Umbilical cord (tissue), 1 donor: ENCODE measurements at regions not wholly inside any gene's neighbourhood (a gene's known extent, or its start where the extent isn't known, plus 50 kb on each side); places are given as distances from the start of the nearest gene placed in this dataset.
A peak's percentile ranks its signal among the peaks of the same experiment; 100 is the strongest.
"Not testable (repeated sequence)": the region's sequence is repeated elsewhere in the genome, so short reads cannot be mapped to it uniquely, and the experiment has no call there.

Experiments
- DNase-seq: peaks from one replicate; pipeline ENCODE4 v3.0.0-alpha.2; 2015; ENCODE audit warnings: low spot score

DNA sequence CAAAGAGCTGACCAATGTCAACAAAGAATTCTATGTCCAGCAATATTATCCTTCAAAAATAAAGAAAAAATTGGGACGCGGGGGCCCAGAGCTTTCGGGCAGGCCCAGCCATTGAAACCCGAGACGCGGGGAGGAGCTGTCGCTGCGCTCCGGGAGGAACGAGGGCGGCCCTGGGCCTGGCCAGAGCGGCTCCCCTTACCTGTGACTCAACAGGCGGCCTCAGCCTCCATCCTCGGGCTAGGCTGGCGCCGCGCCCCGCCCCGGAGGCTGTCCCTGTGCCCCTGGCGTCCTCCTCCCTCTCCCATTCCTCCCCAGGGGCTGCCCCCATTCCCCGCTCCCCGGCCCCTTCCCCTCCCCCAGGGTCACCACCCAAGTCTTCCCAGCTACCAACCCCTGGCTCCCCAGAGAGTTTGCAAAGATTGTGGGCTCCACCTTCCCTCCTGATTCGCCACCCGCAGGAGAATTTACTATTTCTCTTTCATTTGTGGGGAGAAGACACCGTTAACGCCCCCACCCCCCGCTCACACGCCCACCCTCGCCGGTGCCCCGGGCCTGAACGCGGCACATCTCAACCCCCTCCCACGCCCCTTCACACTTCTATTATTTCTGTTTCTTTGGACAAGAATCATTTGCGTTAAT lies 127.9 kb downstream of the ARRDC4 start:
- DNase-seq = not testable (repeated sequence)

DNA sequence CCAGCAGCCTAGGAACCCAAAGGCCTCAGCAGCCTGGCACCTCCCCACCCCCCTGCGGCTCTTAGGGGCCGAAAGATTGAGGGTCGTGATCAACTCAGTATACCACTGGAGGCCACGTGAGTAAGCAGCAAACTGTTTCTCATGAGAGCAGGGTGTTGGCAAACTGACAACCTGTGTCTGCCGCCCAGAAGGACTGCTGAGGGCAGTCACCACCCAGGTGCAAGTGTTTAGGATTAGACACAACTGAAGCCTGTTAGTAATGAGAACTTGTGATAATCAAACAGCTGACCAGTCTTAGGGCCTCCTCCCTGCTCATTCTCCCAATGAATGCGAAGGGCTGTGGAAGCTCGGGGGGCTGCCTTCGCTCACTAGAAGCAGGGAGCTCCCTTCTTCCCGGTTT lies 128.8 kb downstream of the ARRDC4 start:
- not testable (repeated sequence) for DNase-seq

DNA sequence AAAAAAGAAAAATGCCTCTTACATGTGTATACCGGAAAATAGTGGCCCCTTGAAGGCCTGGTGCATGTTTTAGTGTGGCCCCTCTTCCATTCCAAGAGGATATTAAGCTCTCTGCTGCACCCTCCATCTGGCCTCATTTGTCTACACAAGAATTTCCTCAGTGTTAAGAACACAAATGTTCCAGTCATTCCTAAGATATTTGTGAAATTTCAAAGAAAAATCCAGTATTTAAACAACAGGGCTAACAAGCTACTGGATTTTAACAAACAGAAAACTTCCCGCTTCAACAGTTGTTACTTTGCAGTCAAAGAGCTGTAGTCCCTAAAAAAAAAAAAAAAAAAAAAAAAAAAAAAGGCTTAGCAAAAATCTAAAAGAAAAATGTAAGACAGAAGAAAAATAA lies 137.5 kb downstream of the ARRDC4 start:
- not testable (repeated sequence) for DNase-seq

DNA sequence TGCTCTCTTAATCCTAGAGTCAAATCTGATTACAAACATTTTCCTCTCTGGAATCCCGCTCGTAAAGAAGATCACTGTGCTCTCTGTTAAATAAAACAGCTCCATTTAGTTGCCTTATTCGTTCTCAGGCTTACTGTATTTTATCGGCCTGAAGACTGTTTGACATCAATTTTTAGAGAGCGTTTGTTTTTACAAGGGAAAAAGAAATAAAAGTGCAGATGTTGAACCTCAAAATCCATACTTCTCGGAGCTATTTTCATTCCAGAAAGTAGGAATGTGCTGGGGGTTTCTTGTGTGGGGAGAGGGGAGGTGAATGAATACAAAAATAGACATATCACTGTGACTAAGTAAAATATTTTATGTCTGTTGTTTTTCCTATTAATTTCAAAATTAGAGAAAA lies 140.1 kb downstream of the ARRDC4 start:
- DNase-seq = peak; percentile 27

DNA sequence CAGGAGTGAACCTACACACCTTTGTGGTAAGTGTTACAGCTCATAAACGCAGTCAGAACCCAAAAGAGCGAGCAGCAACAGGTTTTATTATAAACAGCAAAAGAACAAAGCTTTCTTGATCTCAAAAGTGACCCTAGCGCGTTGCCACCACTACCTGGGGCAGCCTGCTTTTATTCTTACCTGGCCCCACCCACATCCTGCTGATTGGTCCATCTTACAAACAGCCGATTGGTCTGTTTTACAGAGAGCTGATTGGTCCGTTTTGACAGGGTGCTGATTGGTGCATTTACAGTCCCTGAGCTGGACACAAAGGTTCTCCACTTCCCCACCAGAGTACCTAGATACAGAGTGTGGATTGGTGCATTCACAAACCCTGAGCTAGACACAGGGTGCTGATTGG lies 143.1 kb downstream of the ARRDC4 start:
- no peak for DNase-seq

DNA sequence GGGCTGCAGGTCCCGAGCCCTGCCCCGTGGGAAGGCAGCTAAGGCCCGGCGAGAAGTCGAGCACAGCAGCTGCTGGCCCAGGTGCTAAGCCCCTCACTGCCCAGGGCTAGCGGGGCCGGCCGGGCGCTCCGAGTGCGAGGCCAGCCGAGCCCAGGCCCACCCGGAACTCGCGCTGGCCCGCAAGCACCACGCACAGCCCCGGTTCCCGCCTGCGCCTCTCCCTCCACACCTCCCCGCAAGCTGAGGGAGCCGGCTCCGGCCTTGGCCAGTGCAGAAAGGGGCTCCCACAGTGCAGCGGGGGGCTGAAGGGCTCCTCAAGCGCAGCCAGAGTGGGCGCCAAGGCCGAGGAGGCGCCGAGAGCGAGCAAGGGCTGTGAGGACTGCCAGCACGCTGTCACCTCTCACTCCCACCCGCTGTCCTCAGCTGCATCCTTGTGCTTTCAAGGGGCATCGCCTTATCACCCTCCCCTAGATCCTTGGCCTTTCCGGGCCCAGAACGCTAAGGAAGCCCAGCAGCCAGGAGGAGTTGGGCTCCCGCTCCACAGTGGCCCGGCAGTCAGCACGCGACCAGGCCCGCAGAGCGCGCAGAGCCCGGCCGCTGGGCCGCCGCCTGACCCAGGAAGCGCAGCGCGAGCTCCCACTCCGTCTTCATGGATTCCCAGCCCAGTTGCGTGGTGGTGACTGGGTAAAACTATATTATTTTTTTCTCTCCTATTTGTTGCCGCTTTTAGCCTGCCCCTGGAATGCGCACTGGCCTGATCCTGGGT lies 144.1 kb downstream of the ARRDC4 start:
- DNase-seq = not testable (repeated sequence)

DNA sequence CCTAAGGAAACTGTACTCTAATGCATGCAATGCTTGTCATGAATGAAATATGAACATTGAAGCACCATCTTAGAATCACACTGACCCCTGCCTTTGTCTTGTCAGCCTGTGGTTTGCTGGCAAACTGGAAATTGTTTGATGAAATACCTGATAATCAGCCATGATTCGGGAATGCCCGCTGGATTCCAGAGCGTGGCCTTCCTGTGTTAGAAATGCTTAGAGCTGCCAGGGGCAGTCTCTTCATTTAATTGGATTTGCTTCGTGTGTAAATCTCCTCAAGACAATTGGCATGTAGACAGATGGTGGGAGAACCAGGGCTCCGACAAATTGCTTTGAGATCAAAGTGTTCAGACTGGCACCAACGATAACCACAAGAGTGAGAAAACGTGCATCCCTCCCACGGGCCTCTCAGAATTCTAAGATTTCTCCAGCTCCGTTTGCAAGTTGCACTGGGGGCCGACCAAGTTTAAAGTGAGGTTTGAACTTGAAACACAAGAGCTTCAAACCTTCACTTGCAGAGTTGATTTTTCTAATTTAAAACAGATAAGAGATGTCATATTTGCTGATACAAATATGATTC lies 146.2 kb downstream of the ARRDC4 start:
- not testable (repeated sequence) for DNase-seq

DNA sequence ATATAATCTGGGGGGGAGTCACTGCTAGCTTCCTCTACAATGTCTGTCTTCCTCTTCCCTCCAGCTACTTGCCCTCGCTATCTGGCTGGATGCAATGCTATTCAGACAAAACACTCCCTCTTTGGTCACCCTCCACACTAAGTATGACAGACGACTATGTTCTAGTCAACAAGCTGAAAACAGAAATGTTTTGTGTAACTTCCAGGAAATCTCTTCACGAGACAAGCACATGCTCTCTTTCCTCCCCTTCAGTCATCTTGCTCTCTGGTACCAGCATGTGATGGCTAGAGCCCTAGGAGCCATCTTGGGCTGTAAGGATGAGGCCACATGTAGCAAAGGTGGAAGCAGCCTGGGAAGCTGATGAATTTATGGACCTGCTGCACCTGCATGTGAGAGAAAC lies 151.3 kb downstream of the ARRDC4 start:
- DNase-seq = no peak

DNA sequence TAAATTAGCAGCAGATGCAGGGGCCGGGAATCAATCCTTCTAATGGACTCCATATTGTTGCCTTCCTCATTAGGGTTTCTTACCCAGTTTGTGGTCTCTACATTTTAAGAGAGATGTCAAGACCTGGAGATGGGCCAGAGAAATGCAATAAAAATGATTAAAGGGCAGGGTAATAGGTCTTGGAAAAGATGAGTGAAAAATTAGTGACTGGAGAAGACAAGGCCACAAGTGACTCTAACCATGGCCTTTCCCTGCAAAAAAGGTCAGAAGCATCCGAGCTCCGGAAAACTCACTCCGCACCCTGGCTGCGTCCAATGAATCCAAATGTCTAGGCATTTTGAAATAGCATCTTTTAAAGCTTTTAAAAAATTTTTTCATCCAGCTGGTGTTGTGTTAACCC lies 152.8 kb downstream of the ARRDC4 start:
- no peak for DNase-seq

DNA sequence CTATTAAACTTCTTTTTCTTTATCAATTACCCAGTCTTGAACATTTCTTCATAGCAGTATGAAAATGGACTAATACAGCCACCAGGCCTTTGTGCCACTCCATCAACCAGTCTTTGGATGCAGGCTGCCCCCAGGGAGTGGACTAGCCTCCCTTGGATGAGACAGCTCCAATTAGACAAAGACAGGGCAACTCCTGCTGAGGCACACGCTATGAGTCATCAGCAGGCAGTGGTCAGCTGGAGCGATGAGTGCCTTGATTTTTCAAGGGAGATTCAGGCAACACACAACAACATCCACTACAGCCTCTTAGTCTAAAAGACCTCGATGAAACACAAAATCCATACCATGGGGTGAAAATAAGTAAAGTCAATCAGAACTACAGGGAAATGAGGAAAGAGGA lies 160.1 kb downstream of the ARRDC4 start:
- no peak for DNase-seq

DNA sequence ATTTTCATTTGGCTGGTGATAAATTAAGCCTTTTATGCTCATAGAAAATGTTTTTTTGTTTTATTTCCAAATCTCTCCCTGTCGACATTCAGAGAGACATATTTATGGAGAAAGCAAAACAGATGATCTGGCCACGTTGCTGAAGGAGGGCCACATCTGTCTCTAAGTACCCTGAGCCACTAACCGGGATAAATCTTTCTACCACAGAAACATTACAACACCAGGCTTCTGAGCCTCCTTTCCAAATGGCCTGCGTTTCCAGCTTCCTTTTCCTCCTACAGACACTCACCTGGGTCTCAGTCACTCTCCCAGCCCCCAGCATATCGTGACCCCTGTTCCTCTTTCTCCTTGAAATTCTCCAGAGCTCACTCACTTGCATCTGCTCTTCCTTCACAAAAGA lies 161.0 kb downstream of the ARRDC4 start:
- peak; percentile 23 for DNase-seq

DNA sequence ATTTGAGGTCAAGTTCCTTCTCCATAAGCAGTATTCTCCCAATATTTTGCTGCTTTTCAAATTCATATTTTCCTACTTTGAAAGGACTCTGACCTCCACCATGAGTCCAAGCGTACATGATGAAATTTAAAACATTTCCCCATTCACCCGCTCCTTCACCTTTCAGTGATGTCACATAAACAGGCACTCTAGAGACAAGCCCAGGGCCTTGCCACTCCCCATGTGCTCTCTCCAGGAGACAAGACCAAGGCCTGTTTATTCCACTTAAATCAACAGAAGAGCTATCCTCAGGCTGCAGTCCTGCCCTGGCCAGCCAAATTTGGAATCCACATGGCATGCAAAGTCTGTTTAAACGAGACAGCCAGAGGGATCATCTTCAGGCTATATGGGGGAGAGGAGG lies 161.5 kb downstream of the ARRDC4 start:
- DNase-seq = peak; percentile 15

DNA sequence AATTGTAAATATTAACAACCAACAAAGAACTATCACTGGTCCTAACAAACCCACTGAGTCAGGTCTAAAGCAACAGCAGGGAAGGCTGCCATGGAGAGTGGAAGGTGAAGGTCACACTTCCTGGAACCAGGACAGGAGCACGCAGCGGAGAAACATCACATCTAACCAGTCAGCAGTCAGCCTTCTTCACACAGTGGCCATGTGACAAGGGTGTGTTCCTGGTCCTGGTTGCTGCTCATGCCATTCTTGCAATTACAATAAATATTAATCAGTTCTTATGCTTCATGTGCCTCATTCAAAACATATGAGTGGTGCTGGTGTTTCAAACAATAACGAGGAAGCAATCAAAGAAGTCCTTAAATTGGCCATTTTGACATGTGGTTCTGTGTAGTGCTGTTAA lies 162.8 kb downstream of the ARRDC4 start:
- DNase-seq = no peak

DNA sequence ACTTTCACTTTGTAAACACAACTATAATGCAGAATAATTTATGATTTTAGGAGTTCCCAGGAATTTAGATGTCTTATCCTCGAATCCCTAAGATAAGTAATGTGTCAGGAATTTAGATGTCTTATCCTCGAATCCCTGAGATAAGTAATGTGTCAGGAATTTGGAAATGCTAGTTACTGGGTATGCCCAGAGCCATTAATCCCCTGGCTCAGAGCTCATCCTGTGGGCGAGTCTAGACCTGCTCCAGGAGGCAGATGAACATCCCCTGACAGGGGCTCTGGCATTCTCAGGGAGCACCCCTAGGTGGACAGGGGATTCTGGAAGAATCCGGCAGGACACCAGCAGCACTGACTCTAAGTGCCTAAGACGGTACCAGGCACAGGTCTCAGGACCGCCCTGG lies 163.3 kb downstream of the ARRDC4 start:
- DNase-seq = peak; percentile 81

DNA sequence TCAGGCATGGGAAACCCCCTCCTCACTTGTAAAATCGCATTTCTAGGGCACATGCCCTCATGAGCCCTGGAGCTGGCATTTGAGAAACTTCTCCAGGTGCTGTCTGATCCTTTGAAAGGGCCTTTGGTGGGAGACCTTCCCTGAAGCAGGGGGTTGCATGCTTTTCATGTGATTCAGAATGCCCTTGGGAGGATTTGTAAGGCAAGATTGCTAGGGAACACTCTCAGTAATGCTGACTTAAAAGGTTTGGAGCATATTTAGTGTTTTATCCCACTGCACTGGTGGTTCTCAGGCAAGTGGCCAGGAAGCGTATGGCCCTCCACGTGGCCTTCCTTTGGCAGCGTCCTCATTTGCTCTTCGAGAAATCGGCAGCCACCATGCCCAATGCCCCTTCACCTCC lies 164.1 kb downstream of the ARRDC4 start:
- DNase-seq = peak; percentile 64

DNA sequence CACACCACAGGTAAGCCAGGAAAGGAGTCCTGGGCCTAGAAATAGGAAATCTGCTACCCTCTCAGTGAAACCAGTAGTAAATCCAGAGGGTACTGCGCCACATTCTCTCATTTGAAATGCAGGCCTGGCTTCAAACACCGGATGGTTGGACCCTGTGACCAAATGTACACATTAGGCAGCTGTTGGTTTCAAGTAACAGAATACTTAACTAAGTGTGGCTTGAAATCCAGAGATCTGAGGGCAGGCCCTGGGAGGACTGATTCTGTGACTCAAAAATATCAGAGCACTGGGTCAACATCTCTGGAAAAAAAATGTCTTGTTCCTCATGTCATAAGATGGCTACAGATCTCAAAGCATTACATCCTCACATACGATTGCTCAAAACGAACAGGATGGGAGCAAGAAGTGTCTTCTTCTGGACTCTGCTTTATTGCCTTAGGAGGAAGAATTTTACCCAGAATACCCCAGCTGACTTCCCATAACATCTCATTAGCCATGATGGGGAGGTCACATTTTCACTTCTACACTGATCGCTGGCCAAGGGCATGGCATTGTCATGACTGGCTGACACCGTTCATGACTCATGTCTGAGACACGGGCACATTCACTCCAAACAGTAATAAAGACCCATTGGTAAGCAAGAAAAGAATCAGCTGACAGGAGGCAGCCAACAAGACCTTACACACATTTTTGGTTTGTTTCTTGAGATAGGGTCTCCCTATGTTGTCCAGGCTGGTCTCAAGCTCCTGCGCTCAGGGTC lies 166.0 kb downstream of the ARRDC4 start:
- no peak for DNase-seq

DNA sequence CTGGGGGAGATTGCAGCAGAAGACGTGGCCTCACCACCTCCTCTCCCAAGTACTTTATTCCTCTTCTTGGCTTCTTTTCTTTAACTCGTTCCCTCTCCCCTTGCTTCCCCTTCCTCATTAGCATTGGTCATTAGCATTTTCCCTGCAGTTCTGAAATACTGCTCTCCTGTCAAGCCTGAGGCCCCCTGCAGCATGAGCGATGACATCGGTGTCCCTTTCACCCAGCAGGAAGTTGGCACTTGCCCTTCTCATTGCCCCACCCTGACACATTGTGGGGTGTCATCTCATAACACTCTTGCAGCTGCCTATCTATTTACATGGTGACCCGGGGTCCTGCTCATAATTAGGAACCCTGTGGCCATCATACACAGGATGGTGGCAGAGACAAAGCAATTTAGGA lies 167.1 kb downstream of the ARRDC4 start:
- no peak for DNase-seq

DNA sequence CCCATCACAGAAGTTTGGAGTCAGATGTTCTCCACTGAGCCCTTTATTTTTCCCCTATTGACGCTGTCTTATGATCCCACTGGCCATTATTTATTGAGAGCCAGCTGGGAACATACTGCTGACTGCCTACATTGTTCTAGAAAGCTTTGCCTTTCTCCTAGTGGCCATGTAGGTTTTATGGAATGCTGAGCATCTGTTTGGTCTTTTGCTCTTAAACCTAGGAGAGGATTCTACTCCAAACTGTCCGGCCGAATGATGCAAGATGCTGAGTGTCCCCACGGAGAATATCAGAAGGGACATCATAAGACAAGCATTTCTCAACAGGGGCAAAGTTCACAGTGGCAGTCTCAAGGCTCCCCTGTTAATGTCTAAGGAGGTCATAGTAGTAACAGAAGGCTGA lies 171.4 kb downstream of the ARRDC4 start:
- DNase-seq = no peak

DNA sequence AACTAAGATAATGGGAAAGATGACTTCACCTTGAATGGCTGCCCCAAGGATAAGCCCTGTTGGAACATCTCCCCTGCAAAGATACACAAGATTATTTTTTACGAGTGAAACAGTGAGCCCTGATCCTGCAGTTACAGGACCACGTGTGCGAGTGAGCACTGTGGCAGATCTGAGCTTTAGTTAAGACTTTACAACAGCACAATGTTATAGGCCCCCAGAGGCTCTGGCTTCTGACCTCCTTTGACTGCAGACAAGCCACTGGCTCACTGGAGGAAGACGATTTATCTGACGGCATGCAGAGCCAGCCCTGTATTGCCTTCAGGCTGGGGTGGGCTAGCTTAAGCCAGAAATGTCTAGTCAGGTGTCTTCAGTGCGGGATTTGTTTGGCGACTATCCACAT lies 174.4 kb downstream of the ARRDC4 start:
- DNase-seq = peak; percentile 80

DNA sequence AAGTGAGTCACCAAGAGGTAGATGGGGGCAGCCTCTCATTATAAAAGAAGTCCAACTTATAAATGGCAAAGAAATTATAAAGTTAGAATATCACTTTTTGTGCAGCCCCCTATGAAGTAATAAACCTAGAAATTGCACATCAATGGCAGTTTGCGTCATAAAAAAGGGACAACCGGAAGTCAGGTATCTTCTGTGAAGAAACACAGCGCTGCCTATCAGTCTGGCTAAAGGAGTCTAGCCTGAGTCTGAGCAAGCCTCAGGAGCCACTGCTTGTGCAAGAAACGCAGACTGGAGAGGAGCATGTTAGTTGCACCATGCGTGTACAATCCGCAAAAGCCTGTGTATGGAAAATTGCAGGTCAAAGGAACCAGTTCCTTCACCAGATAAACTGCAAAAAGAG lies 178.4 kb downstream of the ARRDC4 start:
- no peak for DNase-seq

DNA sequence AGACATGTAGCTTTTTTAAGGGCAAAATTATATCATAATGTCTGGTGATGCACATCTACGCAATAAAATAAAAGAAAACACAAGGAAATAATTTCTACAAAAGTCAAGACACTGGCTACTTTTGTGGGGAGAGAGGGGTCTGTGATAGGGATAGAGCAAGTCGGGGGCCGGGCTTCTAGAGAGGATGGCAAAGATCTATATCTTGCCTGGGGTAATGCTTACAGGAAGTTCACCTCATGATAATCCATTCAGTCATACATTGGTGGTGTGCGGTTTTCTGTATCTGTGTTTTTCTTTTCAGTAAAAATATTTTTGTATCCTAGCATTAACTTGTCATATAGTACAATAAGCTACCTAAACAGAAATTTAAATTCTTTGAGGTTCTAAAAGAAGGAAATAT lies 178.8 kb downstream of the ARRDC4 start:
- no peak for DNase-seq

DNA sequence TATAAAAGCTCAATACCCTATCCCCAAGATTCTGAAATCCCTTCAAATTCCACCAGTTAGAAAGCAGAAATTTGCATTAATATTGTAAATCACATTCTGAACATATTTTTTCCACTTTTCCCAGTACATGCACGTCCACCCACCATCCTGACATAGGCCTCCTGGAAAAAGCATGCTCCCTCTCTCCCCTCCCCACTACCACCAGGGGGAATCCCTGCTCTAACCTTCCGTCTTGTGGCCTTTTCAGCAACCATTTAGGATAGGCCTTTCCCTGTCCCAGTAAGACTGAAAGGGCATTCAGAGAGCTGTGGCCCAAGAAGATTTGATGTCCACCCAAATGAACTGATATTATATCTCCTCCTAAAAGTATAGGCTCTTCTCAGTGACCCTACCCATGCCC lies 182.1 kb downstream of the ARRDC4 start:
- DNase-seq = no peak
